Thoracic aorta (tissue), 2 donors: ENCODE measurements at regions not wholly inside any gene's neighbourhood (a gene's known extent, or its start where the extent isn't known, plus 50 kb on each side); places are given as distances from the start of the nearest gene placed in this dataset.
"Not testable (repeated sequence)": the region's sequence is repeated elsewhere in the genome, so short reads cannot be mapped to it uniquely, and the experiment has no call there.

Source experiments
- ATAC-seq: fragments of 150-250 bp; one replicate; pipeline ENCODE4 v1.8.0; 2017; ENCODE audit warnings: low read depth; ENCODE audit not compliant: insufficient number of reproducible peaks, low FRiP score
- DNase-seq: peaks from one replicate; pipeline ENCODE4 v3.0.0-alpha.2; 2020; ENCODE audit warnings: low spot score
- H3K27ac ChIP-seq, 2 donors: fragments of 200-600 bp; sonication (generic); 1 replicate in 1 of 2; 2 replicates in 1 of 2; pipeline ENCODE4 v1.5.1; 2016; ENCODE audit warnings: mild to moderate bottlenecking in 2 of 2, moderate library complexity in 2 of 2
- H3K27me3 ChIP-seq: fragments of 200-600 bp; sonication (generic); replicated peaks from 2 replicates; pipeline ENCODE4 v1.6.0; 2016; ENCODE audit warnings: mild to moderate bottlenecking; ENCODE audit not compliant: insufficient read depth
- H3K36me3 ChIP-seq: fragments of 200-600 bp; sonication (generic); one replicate; pipeline ENCODE4 v1.5.1; 2016
- H3K4me1 ChIP-seq, 2 donors: fragments of 200-600 bp; sonication (generic); 1 replicate in 1 of 2; 2 replicates in 1 of 2; pipeline versions ENCODE4 v1.5.1 to v1.6.0; 2016; ENCODE audit warnings: low read depth in 2 of 2, mild to moderate bottlenecking in 1 of 2; ENCODE audit not compliant: control insufficient read depth in 1 of 2
- H3K4me3 ChIP-seq: fragments of 200-600 bp; sonication (generic); 2 replicates; pipeline ENCODE4 v1.5.1; 2016; ENCODE audit warnings: mild to moderate bottlenecking
- H3K9me3 ChIP-seq: fragments of 200-600 bp; sonication (generic); 2 replicates; pipeline ENCODE4 v1.5.1; 2016
- TF ChIP-seq, protein P1 (sequence below): fragments of 200-600 bp; sonication (generic); IDR thresholded peaks from one replicate; pipeline ENCODE4 v1.5.1; 2019; ENCODE audit warnings: antibody characterized with exemption

DNA sequence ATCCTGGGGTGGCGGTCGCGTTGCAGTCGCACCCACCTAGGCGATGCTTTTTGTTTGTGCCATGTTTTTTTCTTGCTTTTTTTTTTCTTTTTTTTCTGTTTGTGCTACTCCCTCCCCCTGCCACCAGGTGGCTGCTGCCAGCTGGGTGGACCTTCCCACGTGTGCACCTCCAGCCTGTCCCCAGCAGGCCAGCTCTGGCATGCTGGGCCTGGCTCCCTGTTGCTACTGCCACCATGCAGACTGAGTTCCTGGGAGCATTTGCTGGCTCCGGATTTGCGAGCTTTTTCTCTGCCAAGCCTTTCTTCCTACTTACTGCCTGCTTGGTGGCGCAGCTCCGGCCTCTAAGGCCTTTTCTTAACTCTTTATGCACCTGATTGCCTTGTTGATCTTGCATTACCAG lies 161.2 kb upstream of the WDFY3 start:
- Histone ChIP-seq H3K36me3 (no peaks in the 10 kb centered on the region), H3K9me3 (no peaks in the 10 kb centered on the region), H3K4me1 (no peaks in the 10 kb centered on the region), H3K27ac (no peak overlapping the region), H3K4me3 (no peak overlapping the region), H3K27me3 (no peaks in the 10 kb centered on the region)
- ATAC-seq: no peak
- DNase-seq: no peak
- TF ChIP-seq, protein P1, sequence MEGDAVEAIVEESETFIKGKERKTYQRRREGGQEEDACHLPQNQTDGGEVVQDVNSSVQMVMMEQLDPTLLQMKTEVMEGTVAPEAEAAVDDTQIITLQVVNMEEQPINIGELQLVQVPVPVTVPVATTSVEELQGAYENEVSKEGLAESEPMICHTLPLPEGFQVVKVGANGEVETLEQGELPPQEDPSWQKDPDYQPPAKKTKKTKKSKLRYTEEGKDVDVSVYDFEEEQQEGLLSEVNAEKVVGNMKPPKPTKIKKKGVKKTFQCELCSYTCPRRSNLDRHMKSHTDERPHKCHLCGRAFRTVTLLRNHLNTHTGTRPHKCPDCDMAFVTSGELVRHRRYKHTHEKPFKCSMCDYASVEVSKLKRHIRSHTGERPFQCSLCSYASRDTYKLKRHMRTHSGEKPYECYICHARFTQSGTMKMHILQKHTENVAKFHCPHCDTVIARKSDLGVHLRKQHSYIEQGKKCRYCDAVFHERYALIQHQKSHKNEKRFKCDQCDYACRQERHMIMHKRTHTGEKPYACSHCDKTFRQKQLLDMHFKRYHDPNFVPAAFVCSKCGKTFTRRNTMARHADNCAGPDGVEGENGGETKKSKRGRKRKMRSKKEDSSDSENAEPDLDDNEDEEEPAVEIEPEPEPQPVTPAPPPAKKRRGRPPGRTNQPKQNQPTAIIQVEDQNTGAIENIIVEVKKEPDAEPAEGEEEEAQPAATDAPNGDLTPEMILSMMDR: no peak

DNA sequence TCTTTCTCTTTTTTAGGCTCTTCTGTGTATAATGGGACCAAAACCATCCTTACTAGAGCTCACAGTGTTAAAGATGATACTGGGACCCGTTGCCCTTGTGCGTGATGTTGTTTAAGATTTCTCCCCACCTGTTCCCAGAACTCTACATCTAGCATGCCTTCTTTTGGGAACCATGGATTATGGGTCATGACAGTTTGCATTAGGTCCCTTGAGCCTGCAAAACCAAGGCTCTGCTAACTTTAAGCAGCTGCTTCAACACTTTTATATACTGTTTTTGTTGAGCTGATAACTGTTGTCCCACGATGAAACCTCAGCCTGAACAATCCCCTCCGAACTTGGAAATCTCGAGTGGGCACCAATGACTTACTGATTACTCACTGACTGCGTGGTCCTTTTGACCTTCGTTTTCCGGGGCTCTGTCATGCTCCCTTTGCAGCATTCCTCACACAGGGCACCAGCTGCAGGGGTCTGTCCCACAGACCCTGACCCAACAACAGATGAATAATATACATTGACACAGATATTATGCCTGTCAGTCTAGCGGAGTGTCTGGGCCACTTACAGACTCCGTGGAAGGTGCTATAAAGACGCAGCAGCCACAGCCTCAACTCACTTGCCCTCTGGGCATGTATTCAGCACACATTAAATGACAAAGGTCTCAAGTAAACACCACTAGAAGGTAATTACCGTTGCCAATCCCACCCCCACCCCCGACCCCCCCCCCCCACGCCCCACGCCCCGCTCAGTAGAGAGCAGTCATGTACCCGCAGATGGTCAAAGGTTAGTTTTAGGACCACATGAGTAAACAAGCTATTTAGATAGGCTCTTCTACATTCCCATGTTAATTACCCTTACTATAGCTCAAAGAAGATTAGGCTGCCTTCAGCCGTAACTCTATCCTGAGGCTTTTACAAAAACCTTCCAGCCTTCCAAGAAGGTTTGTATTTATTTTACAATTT lies 162.0 kb upstream of the WDFY3 start:
- Histone ChIP-seq H3K4me3 (no peak overlapping the region), H3K9me3 (no peaks in the 10 kb centered on the region), H3K36me3 (no peaks in the 10 kb centered on the region), H3K27ac (no peak overlapping the region), H3K4me1 (no peaks in the 10 kb centered on the region), H3K27me3 (no peaks in the 10 kb centered on the region)
- TF ChIP-seq, protein P1: no peak
- ATAC-seq (no peak), DNase-seq (no peak)

DNA sequence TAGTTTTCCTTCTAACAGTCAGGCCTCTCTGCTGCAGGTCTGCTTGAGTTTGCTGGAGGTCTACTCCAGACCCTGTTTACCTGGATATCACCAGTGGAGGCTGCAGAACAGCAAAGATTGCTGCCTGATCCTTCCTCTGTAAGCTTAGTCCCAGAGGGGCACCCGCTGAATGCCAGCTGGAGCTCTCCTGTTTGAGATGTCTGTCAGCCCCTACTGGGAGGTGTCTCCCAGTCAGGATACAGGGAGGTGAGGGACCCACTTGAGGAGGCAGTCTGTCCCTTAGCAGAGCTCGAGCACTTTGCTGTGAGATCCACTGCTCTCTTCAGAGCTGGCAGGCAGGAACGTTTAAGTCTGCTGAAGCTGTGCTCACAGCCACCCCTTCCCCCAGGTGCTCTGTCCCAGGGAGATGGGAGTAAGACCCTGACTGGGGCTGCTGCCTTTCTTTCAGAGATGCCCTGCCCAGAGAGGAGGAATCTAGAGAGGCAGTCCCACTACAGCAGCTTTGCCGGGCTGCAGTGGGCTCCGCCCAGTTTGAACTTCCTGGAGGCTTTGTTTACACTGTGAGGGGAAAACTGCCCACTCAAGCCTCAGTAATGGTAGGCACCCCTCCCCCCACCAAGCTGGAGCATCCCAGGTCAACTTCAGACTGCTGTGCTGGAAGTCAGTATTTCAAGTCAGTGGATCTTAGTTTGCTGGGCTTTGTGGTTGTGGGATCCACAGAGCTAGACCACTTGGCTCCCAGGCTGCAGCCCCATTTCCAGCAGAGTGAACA lies 163.1 kb upstream of the WDFY3 start:
- DNase-seq, H3K4me3 ChIP-seq, H3K27ac ChIP-seq, H3K27me3 ChIP-seq, H3K9me3 ChIP-seq, H3K4me1 ChIP-seq, ATAC-seq, H3K36me3 ChIP-seq: not testable (repeated sequence)

DNA sequence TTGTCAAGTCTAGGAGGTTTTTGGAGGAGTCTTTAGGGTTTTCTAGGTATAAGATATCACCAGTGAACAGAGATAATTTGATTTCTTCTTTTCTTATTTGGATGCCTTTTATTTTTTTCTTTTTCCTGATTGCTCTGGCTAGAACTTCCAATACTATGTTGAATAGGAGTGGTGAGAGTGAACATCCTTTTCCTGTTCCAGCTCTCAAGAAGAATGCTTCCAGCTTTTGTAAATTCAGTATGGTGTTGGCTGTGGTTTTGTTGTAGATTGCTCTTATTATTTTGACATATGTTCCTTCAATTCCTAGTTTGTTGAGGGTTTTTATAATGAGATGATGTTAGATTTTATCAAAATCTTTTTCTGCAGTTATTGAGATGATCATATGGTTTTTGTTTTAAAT lies 165.6 kb upstream of the WDFY3 start:
- H3K36me3 ChIP-seq: no peaks in the 10 kb centered on the region
- H3K4me3 ChIP-seq: no peak overlapping the region
- ATAC-seq (no peak), DNase-seq (no peak)
- no peak overlapping the region for H3K27ac ChIP-seq
- H3K27me3 ChIP-seq: no peaks in the 10 kb centered on the region
- H3K4me1 ChIP-seq: no peaks in the 10 kb centered on the region
- H3K9me3 ChIP-seq: no peaks in the 10 kb centered on the region
- TF ChIP-seq, protein P1: no peak

DNA sequence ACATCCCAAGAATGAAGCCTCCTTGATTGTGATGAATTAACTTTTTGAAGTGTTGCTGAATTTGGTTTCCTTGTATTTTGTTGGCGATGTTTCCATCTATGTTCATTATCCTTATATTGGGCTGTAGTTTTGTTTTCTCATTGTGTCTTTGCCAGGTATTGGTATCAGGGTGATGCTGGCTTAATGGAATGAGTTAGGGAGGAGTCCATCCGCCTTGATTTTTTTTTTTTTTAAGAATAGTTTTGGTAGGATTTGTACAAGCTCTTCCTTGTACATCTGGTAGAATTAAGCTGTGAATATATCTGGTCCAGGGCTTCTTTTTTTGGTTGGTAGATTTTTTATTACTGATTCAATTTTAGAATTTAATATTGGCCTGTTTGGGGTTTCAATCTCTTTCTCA lies 166.1 kb upstream of the WDFY3 start:
- Histone ChIP-seq H3K27ac (no peak overlapping the region), H3K27me3 (no peaks in the 10 kb centered on the region), H3K9me3 (no peaks in the 10 kb centered on the region), H3K4me3 (no peak overlapping the region), H3K4me1 (no peaks in the 10 kb centered on the region), H3K36me3 (no peaks in the 10 kb centered on the region)
- TF ChIP-seq, protein P1: no peak
- ATAC-seq: no peak
- DNase-seq: no peak

DNA sequence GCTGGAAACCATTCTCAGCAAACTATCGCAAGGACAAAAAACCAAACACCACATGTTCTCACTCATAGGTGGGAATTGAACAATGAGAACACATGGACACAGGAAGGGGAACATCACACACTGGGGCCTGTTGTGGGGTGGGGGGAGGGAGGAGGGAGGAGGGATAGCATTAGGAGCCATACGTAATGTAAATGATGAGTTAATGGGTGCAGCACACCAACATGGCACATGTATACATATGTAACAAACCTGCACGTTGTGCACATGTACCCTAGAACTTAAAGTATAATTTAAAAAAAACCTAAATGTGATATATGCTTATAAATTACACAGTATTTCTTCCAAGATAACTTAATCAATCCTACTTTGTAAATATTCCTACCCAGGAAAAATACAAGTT lies 173.3 kb upstream of the WDFY3 start:
- not testable (repeated sequence) for DNase-seq, H3K36me3 ChIP-seq, H3K27me3 ChIP-seq, H3K9me3 ChIP-seq, H3K4me1 ChIP-seq, H3K27ac ChIP-seq, ATAC-seq, H3K4me3 ChIP-seq
